GM23248 (cell line): ENCODE measurements at regions not wholly inside any gene's neighbourhood (a gene's known extent, or its start where the extent isn't known, plus 50 kb on each side); places are given as distances from the start of the nearest gene placed in this dataset.
"Not testable (repeated sequence)": the region's sequence is repeated elsewhere in the genome, so short reads cannot be mapped to it uniquely, and the experiment has no call there.

ENCODE experiments used
- DNase-seq: peaks from one replicate; pipeline ENCODE4 v3.0.0-alpha.2; 2015
- H2AFZ ChIP-seq: fragments of 200-600 bp; sonication (generic); 2 replicates; pipeline ENCODE4 v1.6.1; 2016; ENCODE audit warnings: antibody characterized with exemption
- H3F3A ChIP-seq: fragments of 200-600 bp; sonication (generic); 2 replicates; pipeline ENCODE4 v1.6.1; 2016; ENCODE audit warnings: mild to moderate bottlenecking, antibody characterized with exemption, mixed run types; ENCODE audit not compliant: insufficient read depth
- H3K27ac ChIP-seq: fragments of 200-600 bp; sonication (generic); 2 replicates; pipeline ENCODE4 v1.5.1; 2016; ENCODE audit warnings: mild to moderate bottlenecking
- H3K27me3 ChIP-seq: fragments of 200-600 bp; sonication (generic); replicated peaks from 2 replicates; pipeline ENCODE4 v1.6.1; 2016; ENCODE audit warnings: mild to moderate bottlenecking; ENCODE audit not compliant: insufficient read depth
- H3K36me3 ChIP-seq: fragments of 200-600 bp; sonication (generic); 2 replicates; pipeline ENCODE4 v1.6.1; 2016; ENCODE audit warnings: low read depth, mild to moderate bottlenecking
- H3K4me1 ChIP-seq: fragments of 200-600 bp; sonication (generic); 2 replicates; pipeline ENCODE4 v1.6.1; 2016; ENCODE audit warnings: mild to moderate bottlenecking; ENCODE audit not compliant: insufficient read depth
- H3K4me2 ChIP-seq: fragments of 200-600 bp; sonication (generic); one replicate; pipeline ENCODE4 v1.6.1; 2016; ENCODE audit warnings: mild to moderate bottlenecking; ENCODE audit not compliant: unreplicated experiment
- H3K4me3 ChIP-seq: fragments of 200-600 bp; sonication (generic); 2 replicates; pipeline ENCODE4 v1.5.1; 2016; ENCODE audit warnings: mild to moderate bottlenecking
- H3K79me2 ChIP-seq: fragments of 200-600 bp; sonication (generic); 2 replicates; pipeline ENCODE4 v1.6.1; 2016; ENCODE audit warnings: mild to moderate bottlenecking; ENCODE audit not compliant: insufficient read depth
- H3K9ac ChIP-seq: fragments of 200-600 bp; sonication (generic); 2 replicates; pipeline ENCODE4 v1.6.1; 2016; ENCODE audit warnings: mild to moderate bottlenecking
- H3K9me2 ChIP-seq: fragments of 200-600 bp; sonication (generic); 2 replicates; pipeline ENCODE4 v1.6.1; 2016; ENCODE audit warnings: mixed run types, mild to moderate bottlenecking, moderate library complexity; ENCODE audit not compliant: insufficient read depth
- H3K9me3 ChIP-seq: fragments of 200-600 bp; sonication (generic); one replicate; pipeline ENCODE4 v1.6.1; 2017; ENCODE audit warnings: low read depth
- H4K20me1 ChIP-seq: fragments of 200-600 bp; sonication (generic); 2 replicates; pipeline ENCODE4 v1.6.0; 2016; ENCODE audit not compliant: insufficient read depth
- EZH2 ChIP-seq: fragments of 200-600 bp; sonication (generic); IDR thresholded peaks from 2 replicates; pipeline ENCODE4 v1.6.1; 2018; ENCODE audit warnings: antibody characterized with exemption, mild to moderate bottlenecking; ENCODE audit not compliant: insufficient read depth, poor library complexity, severe bottlenecking
- EZH2phosphoT487 ChIP-seq: fragments of 200-600 bp; sonication (generic); IDR thresholded peaks from 2 replicates; pipeline ENCODE4 v1.6.1; 2018; ENCODE audit warnings: antibody characterized with exemption, moderate library complexity, mild to moderate bottlenecking, low read depth; ENCODE audit not compliant: insufficient read depth
- WGBS, 2 experiments: methylation state at CpG; one replicate each; pipeline ENCODE4 v1.1.6; 2015 to 2017; ENCODE audit warnings: low lambda C conversion rate in 2 of 2, low coverage in 1 of 2; ENCODE audit errors: missing lambda C conversion rate in 2 of 2; 5-methylcytosine and 5-hydroxymethylcytosine counted together
- in situ Hi-C: fragments of 300-500 bp; cut with MboI; formaldehyde crosslinking; loops from 2 replicates; pipeline ENCODE4 v1.15.0; 2020

DNA sequence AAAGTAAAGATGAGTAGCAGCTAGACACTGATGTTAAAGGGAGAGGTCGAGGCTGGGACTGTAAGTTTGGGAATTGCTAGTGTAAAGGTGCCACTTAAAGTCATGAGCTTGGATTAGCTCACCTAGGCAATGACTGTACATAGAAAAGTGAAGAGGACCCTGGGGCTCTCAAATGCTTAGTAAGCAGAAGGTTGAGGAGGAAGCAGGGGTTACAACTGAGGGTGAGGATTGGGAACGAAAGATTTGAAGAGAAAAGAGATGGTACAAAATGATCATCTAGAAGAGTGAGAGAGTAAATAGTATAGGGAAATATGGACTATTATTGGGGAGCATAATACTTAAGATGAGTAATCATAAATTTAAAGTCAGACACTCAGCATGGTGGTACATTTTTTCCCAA is 63.1 kb upstream of the TNFSF4 start:
- TF ChIP-seq EZH2phosphoT487: no peak
- no peak for TF ChIP-seq EZH2
- no peak for DNase-seq
- Histone ChIP-seq H3K27ac (peak overlapping the region; percentile 73), H3K9me3 (no peaks in the 10 kb centered on the region), H4K20me1 (no peaks in the 10 kb centered on the region), H3K9ac (no peak overlapping the region), H2AFZ (no peak overlapping the region), H3K9me2 (no peaks in the 10 kb centered on the region), H3K27me3 (no peaks in the 10 kb centered on the region), H3K4me1 (peaks cover 51% of the 10 kb centered on the region), H3K79me2 (no peaks in the 10 kb centered on the region), H3F3A (peaks cover 49% of the 10 kb centered on the region), H3K36me3 (no peaks in the 10 kb centered on the region), H3K4me3 (no peak overlapping the region), H3K4me2 (peak overlapping the region; percentile 73)
- 92 to 96% methylated on average over 2 of the region's 2 CpGs for WGBS, 2 experiments
- in situ Hi-C loops: no loop called here

DNA sequence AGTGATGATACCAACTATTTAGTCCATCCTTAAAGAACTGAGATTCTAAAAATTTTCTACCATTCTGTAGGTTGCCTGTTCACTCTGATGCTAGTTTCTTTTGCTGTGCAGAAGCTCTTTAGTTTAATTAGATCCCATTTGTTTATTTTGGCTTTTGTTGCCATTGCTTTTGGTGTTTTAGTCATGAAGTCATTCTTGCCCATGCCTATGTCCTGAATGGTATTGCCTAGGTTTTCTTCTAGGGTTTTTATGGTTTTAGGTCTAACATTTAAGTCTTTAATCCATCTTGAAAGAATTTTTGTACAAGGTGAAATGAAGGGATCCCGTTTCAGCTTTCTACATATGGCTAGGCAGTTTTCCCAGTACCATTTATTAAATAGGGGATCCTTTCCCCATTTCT is 63.9 kb upstream of the TNFSF4 start:
- H3K27me3 ChIP-seq, H3K4me3 ChIP-seq, H3K27ac ChIP-seq, H3K9ac ChIP-seq, H4K20me1 ChIP-seq, in situ Hi-C loops, H3K4me2 ChIP-seq, H3K9me2 ChIP-seq, H3K36me3 ChIP-seq, H3K79me2 ChIP-seq, H2AFZ ChIP-seq, DNase-seq, H3K9me3 ChIP-seq: not testable (repeated sequence)
- H3F3A ChIP-seq: peaks cover 49% of the 10 kb centered on the region
- H3K4me1 ChIP-seq: peaks cover 51% of the 10 kb centered on the region
- 95 to 100% methylated on average over 1 of the region's 1 CpG for WGBS, 2 experiments

DNA sequence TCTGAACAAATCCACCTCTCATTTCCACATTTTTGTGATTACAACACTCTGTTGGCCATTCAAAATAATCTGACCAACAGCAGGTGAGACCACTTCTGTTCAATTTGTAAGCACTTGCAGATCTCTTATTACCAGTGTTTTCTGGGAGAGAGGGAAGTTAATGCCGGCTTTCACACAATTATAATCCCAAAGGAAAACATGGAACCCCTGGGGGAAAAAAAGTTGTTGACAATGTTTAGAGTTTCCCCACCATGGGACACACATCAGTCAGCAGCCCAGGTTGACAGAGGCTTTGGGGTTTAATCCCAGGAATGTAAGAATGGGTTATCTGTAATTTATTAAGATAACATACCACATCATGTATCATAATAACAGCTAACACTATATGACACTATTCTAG is 68.4 kb upstream of the TNFSF4 start:
- whole genome bisulfite sequencing, 2 experiments: 94 to 100% methylated on average over 1 of the region's 1 CpG
- TF ChIP-seq EZH2phosphoT487 (no peak), EZH2 (no peak)
- no peak overlapping the region for H3K4me2 ChIP-seq

GRCh38 chr1:173276922-173277800 is 70.0 kb upstream of the TNFSF4 start:
- in situ Hi-C loops: no loop called here
- no peaks in the 10 kb centered on the region for H3K27me3 ChIP-seq
- TF ChIP-seq EZH2 (no peak), EZH2phosphoT487 (no peak)
- no peak overlapping the region for H3K27ac ChIP-seq
- H3K79me2 ChIP-seq: no peaks in the 10 kb centered on the region
- 80 to 82% methylated on average over 3 of the region's 3 CpGs for WGBS, 2 experiments
- no peaks in the 10 kb centered on the region for H3K36me3 ChIP-seq
- H4K20me1 ChIP-seq: no peaks in the 10 kb centered on the region
- no peaks in the 10 kb centered on the region for H3K9me3 ChIP-seq
- H3K9ac ChIP-seq: no peak overlapping the region
- H2AFZ ChIP-seq: no peak overlapping the region
- H3F3A ChIP-seq: no peaks in the 10 kb centered on the region
- peaks cover 11% of the 10 kb centered on the region; the same call in 1 of the 2 replicates for H3K4me1 ChIP-seq
- no peak overlapping the region for H3K4me3 ChIP-seq
- H3K9me2 ChIP-seq: 0 out of 2 replicates have a peak, but pooled peaks cover 11% of the 10 kb centered on the region
- no peak overlapping the region for H3K4me2 ChIP-seq
- no peak for DNase-seq

More for the DNA sequence above, 68.4 kb upstream of the TNFSF4 start:
- Histone ChIP-seq H3K4me1 (peaks cover 8% of the 10 kb centered on the region), H3K9me3 (no peaks in the 10 kb centered on the region), H2AFZ (no peak overlapping the region), H3K9ac (no peak overlapping the region), H3K36me3 (no peaks in the 10 kb centered on the region), H3K4me3 (no peak overlapping the region), H3F3A (peaks cover 7% of the 10 kb centered on the region; the same call in 1 of the 2 replicates), H3K27me3 (no peaks in the 10 kb centered on the region), H3K79me2 (no peaks in the 10 kb centered on the region), H4K20me1 (no peaks in the 10 kb centered on the region), H3K9me2 (0 out of 2 replicates have a peak, but pooled peaks cover 5% of the 10 kb centered on the region), H3K27ac (no peak overlapping the region)
- DNase-seq: no peak
- in situ Hi-C loops: no loop called here
